ENCODE measurements at regions not wholly inside any gene's neighbourhood (a gene's known extent, or its start where the extent isn't known, plus 50 kb on each side); places are given as distances from the start of the nearest gene placed in this dataset.

GRCh38 chr7:127527561-127527960, 57.8 kb downstream of the GCC1 start:
- no peak for TF ChIP-seq POLR2A (IDR thresholded peaks at IDR 0.05)
- TF ChIP-seq, protein P1, sequence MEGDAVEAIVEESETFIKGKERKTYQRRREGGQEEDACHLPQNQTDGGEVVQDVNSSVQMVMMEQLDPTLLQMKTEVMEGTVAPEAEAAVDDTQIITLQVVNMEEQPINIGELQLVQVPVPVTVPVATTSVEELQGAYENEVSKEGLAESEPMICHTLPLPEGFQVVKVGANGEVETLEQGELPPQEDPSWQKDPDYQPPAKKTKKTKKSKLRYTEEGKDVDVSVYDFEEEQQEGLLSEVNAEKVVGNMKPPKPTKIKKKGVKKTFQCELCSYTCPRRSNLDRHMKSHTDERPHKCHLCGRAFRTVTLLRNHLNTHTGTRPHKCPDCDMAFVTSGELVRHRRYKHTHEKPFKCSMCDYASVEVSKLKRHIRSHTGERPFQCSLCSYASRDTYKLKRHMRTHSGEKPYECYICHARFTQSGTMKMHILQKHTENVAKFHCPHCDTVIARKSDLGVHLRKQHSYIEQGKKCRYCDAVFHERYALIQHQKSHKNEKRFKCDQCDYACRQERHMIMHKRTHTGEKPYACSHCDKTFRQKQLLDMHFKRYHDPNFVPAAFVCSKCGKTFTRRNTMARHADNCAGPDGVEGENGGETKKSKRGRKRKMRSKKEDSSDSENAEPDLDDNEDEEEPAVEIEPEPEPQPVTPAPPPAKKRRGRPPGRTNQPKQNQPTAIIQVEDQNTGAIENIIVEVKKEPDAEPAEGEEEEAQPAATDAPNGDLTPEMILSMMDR (IDR thresholded peaks at IDR 0.05): no peak
